ENCODE measurements at regions not wholly inside any gene's neighbourhood (a gene's known extent, or its start where the extent isn't known, plus 50 kb on each side); places are given as distances from the start of the nearest gene placed in this dataset.

- DNase-seq, result no peak
These were observed 113.4 kb upstream of the SCAF11 start for GRCh38 chr12:46103559-46104383.

GRCh38 chr12:46101485-46101869 is 111.1 kb upstream of the SCAF11 start:
- no peak for DNase-seq
- H3K36me3 ChIP-seq (replicated peaks; ENCODE audit: control insufficient read depth, insufficient read depth, low read length), result no peaks in the 10 kb centered on the region
- H3K4me3 ChIP-seq (ENCODE audit: insufficient read depth, low read depth, low read length), result no peak overlapping the region
- H3K27me3 ChIP-seq (ENCODE audit: control insufficient read depth, insufficient read depth, low read length), result no peaks in the 10 kb centered on the region

More at GRCh38 chr12:46103559-46104383, 113.4 kb upstream of the SCAF11 start:
- H3K4me3 ChIP-seq (ENCODE audit: insufficient read depth, low read depth, low read length), result no peak overlapping the region
- no peaks in the 10 kb centered on the region for H3K27me3 ChIP-seq (ENCODE audit: control insufficient read depth, insufficient read depth, low read length)
- no peaks in the 10 kb centered on the region for H3K36me3 ChIP-seq (replicated peaks; ENCODE audit: control insufficient read depth, insufficient read depth, low read length)

GRCh38 chr12:46100551-46101484 is 110.4 kb upstream of the SCAF11 start:
- Histone ChIP-seq H3K36me3 (replicated peaks; ENCODE audit: control insufficient read depth, insufficient read depth, low read length) (no peaks in the 10 kb centered on the region), H3K27me3 (ENCODE audit: control insufficient read depth, insufficient read depth, low read length) (no peaks in the 10 kb centered on the region), H3K4me3 (ENCODE audit: insufficient read depth, low read depth, low read length) (no peak overlapping the region)
- DNase-seq, result no peak

GRCh38 chr12:46089414-46090162 is 99.2 kb upstream of the SCAF11 start:
- no peaks in the 10 kb centered on the region for H3K36me3 ChIP-seq (replicated peaks; ENCODE audit: control insufficient read depth, insufficient read depth, low read length)
- H3K27me3 ChIP-seq (ENCODE audit: control insufficient read depth, insufficient read depth, low read length), result no peaks in the 10 kb centered on the region
- H3K4me3 ChIP-seq (ENCODE audit: insufficient read depth, low read depth, low read length), result no peak overlapping the region
- DNase-seq, result no peak

- DNase-seq, result no peak
- Histone ChIP-seq H3K4me3 (ENCODE audit: insufficient read depth, low read depth, low read length) (no peak overlapping the region), H3K27me3 (ENCODE audit: control insufficient read depth, insufficient read depth, low read length) (no peaks in the 10 kb centered on the region), H3K36me3 (replicated peaks; ENCODE audit: control insufficient read depth, insufficient read depth, low read length) (no peaks in the 10 kb centered on the region)
These were observed 97.6 kb upstream of the SCAF11 start for GRCh38 chr12:46087916-46088439.

- H3K4me3 ChIP-seq (ENCODE audit: insufficient read depth, low read depth, low read length), result no peak overlapping the region
- H3K27me3 ChIP-seq (ENCODE audit: control insufficient read depth, insufficient read depth, low read length), result no peaks in the 10 kb centered on the region
- H3K36me3 ChIP-seq (replicated peaks; ENCODE audit: control insufficient read depth, insufficient read depth, low read length), result no peaks in the 10 kb centered on the region
- DNase-seq, result no peak
These were observed 94.6 kb upstream of the SCAF11 start for GRCh38 chr12:46084666-46085631.

- DNase-seq, result no peak
- no peak overlapping the region for H3K4me3 ChIP-seq (ENCODE audit: insufficient read depth, low read depth, low read length)
- no peaks in the 10 kb centered on the region for H3K36me3 ChIP-seq (replicated peaks; ENCODE audit: control insufficient read depth, insufficient read depth, low read length)
- no peaks in the 10 kb centered on the region for H3K27me3 ChIP-seq (ENCODE audit: control insufficient read depth, insufficient read depth, low read length)
These were observed 92.3 kb upstream of the SCAF11 start for GRCh38 chr12:46082490-46083200.

- Histone ChIP-seq H3K4me3 (ENCODE audit: insufficient read depth, low read depth, low read length) (no peak overlapping the region), H3K36me3 (replicated peaks; ENCODE audit: control insufficient read depth, insufficient read depth, low read length) (no peaks in the 10 kb centered on the region), H3K27me3 (ENCODE audit: control insufficient read depth, insufficient read depth, low read length) (no peaks in the 10 kb centered on the region)
- no peak for DNase-seq
These were observed 82.9 kb upstream of the SCAF11 start for GRCh38 chr12:46073321-46073720.

GRCh38 chr12:46071769-46072624 is 81.6 kb upstream of the SCAF11 start:
- H3K4me3 ChIP-seq (ENCODE audit: insufficient read depth, low read depth, low read length), result no peak overlapping the region
- DNase-seq, result peak; percentile 56
- H3K36me3 ChIP-seq (replicated peaks; ENCODE audit: control insufficient read depth, insufficient read depth, low read length), result no peaks in the 10 kb centered on the region
- no peaks in the 10 kb centered on the region for H3K27me3 ChIP-seq (ENCODE audit: control insufficient read depth, insufficient read depth, low read length)

- DNase-seq, result no peak
- Histone ChIP-seq H3K27me3 (ENCODE audit: control insufficient read depth, insufficient read depth, low read length) (no peaks in the 10 kb centered on the region), H3K36me3 (replicated peaks; ENCODE audit: control insufficient read depth, insufficient read depth, low read length) (no peaks in the 10 kb centered on the region), H3K4me3 (ENCODE audit: insufficient read depth, low read depth, low read length) (no peak overlapping the region)
These were observed 81.0 kb upstream of the SCAF11 start for GRCh38 chr12:46071335-46071734.

GRCh38 chr12:46067094-46067493 is 76.7 kb upstream of the SCAF11 start:
- no peak overlapping the region for H3K4me3 ChIP-seq (ENCODE audit: insufficient read depth, low read depth, low read length)
- DNase-seq, result no peak
- H3K27me3 ChIP-seq (ENCODE audit: control insufficient read depth, insufficient read depth, low read length), result no peaks in the 10 kb centered on the region
- H3K36me3 ChIP-seq (replicated peaks; ENCODE audit: control insufficient read depth, insufficient read depth, low read length), result no peaks in the 10 kb centered on the region

GRCh38 chr12:46065412-46066166 is 75.2 kb upstream of the SCAF11 start:
- DNase-seq, result no peak
- no peak overlapping the region for H3K4me3 ChIP-seq (ENCODE audit: insufficient read depth, low read depth, low read length)
- H3K36me3 ChIP-seq (replicated peaks; ENCODE audit: control insufficient read depth, insufficient read depth, low read length), result no peaks in the 10 kb centered on the region
- H3K27me3 ChIP-seq (ENCODE audit: control insufficient read depth, insufficient read depth, low read length), result no peaks in the 10 kb centered on the region
